ENCODE measurements at regions not wholly inside any gene's neighbourhood (a gene's known extent, or its start where the extent isn't known, plus 50 kb on each side); places are given as distances from the start of the nearest gene placed in this dataset.

GRCh38 chr13:72653506-72653905 lies 73.9 kb downstream of the MZT1 start:
- Histone ChIP-seq H3K4me1 (ENCODE audit: control insufficient read depth in 1 of 2, insufficient read depth in 2 of 2, low read length in 2 of 2) (no peaks in the 10 kb centered on the region), H2AFZ (ENCODE audit: insufficient read depth, low read depth, low read length, poor library complexity, severe bottlenecking) (no peak overlapping the region), H3K9me3 (replicated peaks in 1 of 2; ENCODE audit: control insufficient read depth in 1 of 2, insufficient read depth in 1 of 2, low read length in 2 of 2) (no peaks in the 10 kb centered on the region), H3K36me3 (replicated peaks in 1 of 2; ENCODE audit: control insufficient read depth in 1 of 2, insufficient read depth in 2 of 2, low read length in 2 of 2) (no peaks in the 10 kb centered on the region), H3K4me2 (replicated peaks; ENCODE audit: extremely low read depth, low read length, poor library complexity, severe bottlenecking) (no peak overlapping the region), H3K9ac (ENCODE audit: insufficient read depth, low read length, poor library complexity, severe bottlenecking) (no peak overlapping the region), H4K20me1 (ENCODE audit: insufficient read depth, low read length) (no peaks in the 10 kb centered on the region), H3K27me3 (ENCODE audit: control insufficient read depth in 2 of 2, insufficient read depth in 2 of 2, low read length in 2 of 2) (no peaks in the 10 kb centered on the region), H3K4me3 (replicated peaks in 1 of 3; ENCODE audit: low read depth in 2 of 3, low read length in 3 of 3) (no peak overlapping the region), H3K27ac (ENCODE audit: low read depth in 1 of 2, low read length in 2 of 2) (no peak overlapping the region), H3K79me2 (ENCODE audit: insufficient read depth, low read length) (no peaks in the 10 kb centered on the region)
- H3K27ac Mint-ChIP-seq = no peak overlapping the region
- H3K4me3 Mint-ChIP-seq = no peak overlapping the region
- intact Hi-C loops (cut with micrococcal nuclease) = no loop called here
- peaks cover 2% of the 10 kb centered on the region for H3K4me1 Mint-ChIP-seq
- H3K27me3 Mint-ChIP-seq (ENCODE audit: low read depth in 3 of 3) = peaks cover 0 to 3% (median 3%) of the 10 kb centered on the region in 3 donors
- peaks cover 0 to 11% (median 3%) of the 10 kb centered on the region in 7 donors for H3K9me3 Mint-ChIP-seq
- TF ChIP-seq CTCF (IDR thresholded peaks at IDR 0.05) = no peak
- no peaks in the 10 kb centered on the region for H3K36me3 Mint-ChIP-seq
- no CpG with 5 or more reads among the region's 2 CpGs for WGBS (ENCODE audit: insufficient coverage)
- DNase-seq = no peak

GRCh38 chr13:72652681-72653080 lies 74.7 kb downstream of the MZT1 start:
- no peaks in the 10 kb centered on the region for H3K27me3 ChIP-seq (ENCODE audit: control insufficient read depth in 2 of 2, insufficient read depth in 2 of 2, low read length in 2 of 2)
- H3K9ac ChIP-seq (ENCODE audit: insufficient read depth, low read length, poor library complexity, severe bottlenecking) = no peak overlapping the region
- H3K27ac ChIP-seq (ENCODE audit: low read depth in 1 of 2, low read length in 2 of 2) = no peak overlapping the region
- H3K27me3 Mint-ChIP-seq (ENCODE audit: low read depth in 3 of 3) = peaks cover 0 to 3% (median 3%) of the 10 kb centered on the region in 3 donors
- no peak overlapping the region for H3K27ac Mint-ChIP-seq
- H3K9me3 Mint-ChIP-seq = peaks cover 0 to 10% (median 0%) of the 10 kb centered on the region in 7 donors
- intact Hi-C loops (cut with micrococcal nuclease) = no loop called here
- no peak for TF ChIP-seq CTCF (IDR thresholded peaks at IDR 0.05)
- no peak overlapping the region for H3K4me3 ChIP-seq (replicated peaks in 1 of 3; ENCODE audit: low read depth in 2 of 3, low read length in 3 of 3)
- peaks cover 2% of the 10 kb centered on the region for H3K4me1 Mint-ChIP-seq
- H3K4me3 Mint-ChIP-seq = no peak overlapping the region
- WGBS (ENCODE audit: insufficient coverage) = no CpG with 5 or more reads among the region's 2 CpGs
- no peak overlapping the region for H3K4me2 ChIP-seq (replicated peaks; ENCODE audit: extremely low read depth, low read length, poor library complexity, severe bottlenecking)
- no peaks in the 10 kb centered on the region for H4K20me1 ChIP-seq (ENCODE audit: insufficient read depth, low read length)
- no peaks in the 10 kb centered on the region for H3K36me3 Mint-ChIP-seq
- H2AFZ ChIP-seq (ENCODE audit: insufficient read depth, low read depth, low read length, poor library complexity, severe bottlenecking) = no peak overlapping the region
- no peak for DNase-seq
- H3K79me2 ChIP-seq (ENCODE audit: insufficient read depth, low read length) = no peaks in the 10 kb centered on the region
- H3K36me3 ChIP-seq (replicated peaks in 1 of 2; ENCODE audit: control insufficient read depth in 1 of 2, insufficient read depth in 2 of 2, low read length in 2 of 2) = no peaks in the 10 kb centered on the region
- no peaks in the 10 kb centered on the region for H3K4me1 ChIP-seq (ENCODE audit: control insufficient read depth in 1 of 2, insufficient read depth in 2 of 2, low read length in 2 of 2)
- H3K9me3 ChIP-seq (replicated peaks in 1 of 2; ENCODE audit: control insufficient read depth in 1 of 2, insufficient read depth in 1 of 2, low read length in 2 of 2) = no peaks in the 10 kb centered on the region

Data from CD14-positive monocyte (primary cell).